ENCODE measurements at regions not wholly inside any gene's neighbourhood (a gene's known extent, or its start where the extent isn't known, plus 50 kb on each side); places are given as distances from the start of the nearest gene placed in this dataset.

- dilution Hi-C loops (cut with MboI; ENCODE audit: extremely low pct_ligation_motif_present, low sequenced_read_pairs), result no loop called here
- Histone ChIP-seq H3K9ac (replicated peaks; ENCODE audit: extremely low read depth, insufficient read depth, low read length) (no peak overlapping the region), H3K4me1 (ENCODE audit: control insufficient read depth, extremely low read depth, insufficient read depth, low read length) (no peaks in the 10 kb centered on the region), H3K4me3 (replicated peaks in 1 of 3; ENCODE audit: insufficient read depth in 1 of 3, low read depth in 1 of 3, low read length in 3 of 3) (no peak overlapping the region), H3K36me3 (ENCODE audit: control insufficient read depth in 2 of 2, extremely low read depth in 1 of 2, insufficient read depth in 2 of 2, low read length in 2 of 2) (no peaks in the 10 kb centered on the region), H3K79me2 (ENCODE audit: control insufficient read depth, insufficient read depth, low read length) (no peaks in the 10 kb centered on the region), H2AFZ (ENCODE audit: low read depth, low read length) (no peak overlapping the region), H3K9me1 (replicated peaks; ENCODE audit: control insufficient read depth, extremely low read depth, insufficient read depth, low read length) (no peaks in the 10 kb centered on the region), H3K9me3 (replicated peaks; ENCODE audit: control insufficient read depth, insufficient read depth, low read length) (peaks cover 2% of the 10 kb centered on the region), H3K27ac (ENCODE audit: insufficient read depth, low read depth, low read length) (no peak overlapping the region), H4K20me1 (replicated peaks; ENCODE audit: control insufficient read depth, extremely low read depth, insufficient read depth, low read length) (no peaks in the 10 kb centered on the region), H3K27me3 (ENCODE audit: control insufficient read depth in 2 of 2, insufficient read depth in 2 of 2, low read length in 2 of 2) (no peaks in the 10 kb centered on the region), H3K4me2 (ENCODE audit: insufficient read depth, low read length) (no peak overlapping the region)
- intact Hi-C loops (cut with micrococcal nuclease), result no loop called here
- DNase-seq (ENCODE audit: low read depth, low spot score) (no peak), FAIRE-seq (no peak)
- ChIA-PET POLR2A (no interaction called here), CTCF (no interaction called here)
- BruUV-seq (replicated peaks), result no TSS peak
- TF ChIP-seq POLR2A (IDR thresholded peaks at IDR 0.05; ENCODE audit: low read depth, low read length), result no peak
These were observed 175.9 kb upstream of the PGR start for GRCh38 chr11:101305496-101305895.

GRCh38 chr11:101299210-101299609 is 169.6 kb upstream of the PGR start:
- no peaks in the 10 kb centered on the region for H3K27me3 ChIP-seq (ENCODE audit: control insufficient read depth in 2 of 2, insufficient read depth in 2 of 2, low read length in 2 of 2)
- H4K20me1 ChIP-seq (replicated peaks; ENCODE audit: control insufficient read depth, extremely low read depth, insufficient read depth, low read length), result no peaks in the 10 kb centered on the region
- no TSS peak for BruUV-seq (replicated peaks)
- H2AFZ ChIP-seq (ENCODE audit: low read depth, low read length), result no peak overlapping the region
- CTCF ChIA-PET, result no interaction called here
- H3K9me1 ChIP-seq (replicated peaks; ENCODE audit: control insufficient read depth, extremely low read depth, insufficient read depth, low read length), result no peaks in the 10 kb centered on the region
- dilution Hi-C loops (cut with MboI; ENCODE audit: extremely low pct_ligation_motif_present, low sequenced_read_pairs) (no loop called here), intact Hi-C loops (cut with micrococcal nuclease) (no loop called here)
- H3K4me1 ChIP-seq (ENCODE audit: control insufficient read depth, extremely low read depth, insufficient read depth, low read length), result no peaks in the 10 kb centered on the region
- H3K4me3 ChIP-seq (replicated peaks in 1 of 3; ENCODE audit: insufficient read depth in 1 of 3, low read depth in 1 of 3, low read length in 3 of 3), result no peak overlapping the region
- no peaks in the 10 kb centered on the region for H3K79me2 ChIP-seq (ENCODE audit: control insufficient read depth, insufficient read depth, low read length)
- peaks cover 2% of the 10 kb centered on the region for H3K9me3 ChIP-seq (replicated peaks; ENCODE audit: control insufficient read depth, insufficient read depth, low read length)
- no peaks in the 10 kb centered on the region for H3K36me3 ChIP-seq (ENCODE audit: control insufficient read depth in 2 of 2, extremely low read depth in 1 of 2, insufficient read depth in 2 of 2, low read length in 2 of 2)
- no peak overlapping the region for H3K9ac ChIP-seq (replicated peaks; ENCODE audit: extremely low read depth, insufficient read depth, low read length)
- FAIRE-seq (no peak), DNase-seq (ENCODE audit: low read depth, low spot score) (no peak)
- no peak overlapping the region for H3K27ac ChIP-seq (ENCODE audit: insufficient read depth, low read depth, low read length)
- no peak overlapping the region for H3K4me2 ChIP-seq (ENCODE audit: insufficient read depth, low read length)
- TF ChIP-seq CTCF (IDR thresholded peaks at IDR 0.05; ENCODE audit: extremely low read depth in 1 of 2, insufficient read depth in 1 of 2, low read depth in 1 of 2, low read length in 2 of 2) (no peak), FOS (IDR thresholded peaks at IDR 0.05; ENCODE audit: borderline replicate concordance, insufficient read depth, low read length) (no peak), GATA2 (IDR thresholded peaks at IDR 0.05; ENCODE audit: insufficient read depth, insufficient read length, low read depth, low read length) (no peak)
- POLR2A ChIA-PET, result no interaction called here
